ENCODE measurements at regions not wholly inside any gene's neighbourhood (a gene's known extent, or its start where the extent isn't known, plus 50 kb on each side); places are given as distances from the start of the nearest gene placed in this dataset.
A peak's percentile ranks its signal among the peaks of the same experiment; 100 is the strongest.
"Not testable (repeated sequence)": the region's sequence is repeated elsewhere in the genome, so short reads cannot be mapped to it uniquely, and the experiment has no call there.

DNA sequence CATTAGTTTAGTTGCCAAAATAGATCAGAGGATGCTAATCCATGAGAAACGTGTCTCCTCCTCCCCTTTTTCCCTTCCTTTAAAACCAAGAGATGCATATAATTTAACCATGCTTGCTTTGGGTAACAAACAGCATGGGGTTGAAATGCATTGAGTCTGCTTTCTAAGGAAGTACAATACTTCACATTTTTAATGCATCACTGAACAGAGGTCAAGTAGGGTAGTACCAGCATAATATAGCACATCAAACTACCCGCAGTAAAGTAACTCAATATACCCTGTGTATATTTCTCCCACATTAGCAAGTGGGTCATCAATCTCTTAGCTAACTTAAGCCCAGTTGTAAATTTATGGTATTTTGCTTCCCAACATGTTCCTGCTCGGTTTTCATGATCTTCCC lies 239.3 kb upstream of the SEMA3C start:
- DNase-seq (ENCODE audit: low read depth), result peak; percentile 34
- no peak overlapping the region for H3K4me3 ChIP-seq (ENCODE audit: low read length)
- TF ChIP-seq, protein P1, sequence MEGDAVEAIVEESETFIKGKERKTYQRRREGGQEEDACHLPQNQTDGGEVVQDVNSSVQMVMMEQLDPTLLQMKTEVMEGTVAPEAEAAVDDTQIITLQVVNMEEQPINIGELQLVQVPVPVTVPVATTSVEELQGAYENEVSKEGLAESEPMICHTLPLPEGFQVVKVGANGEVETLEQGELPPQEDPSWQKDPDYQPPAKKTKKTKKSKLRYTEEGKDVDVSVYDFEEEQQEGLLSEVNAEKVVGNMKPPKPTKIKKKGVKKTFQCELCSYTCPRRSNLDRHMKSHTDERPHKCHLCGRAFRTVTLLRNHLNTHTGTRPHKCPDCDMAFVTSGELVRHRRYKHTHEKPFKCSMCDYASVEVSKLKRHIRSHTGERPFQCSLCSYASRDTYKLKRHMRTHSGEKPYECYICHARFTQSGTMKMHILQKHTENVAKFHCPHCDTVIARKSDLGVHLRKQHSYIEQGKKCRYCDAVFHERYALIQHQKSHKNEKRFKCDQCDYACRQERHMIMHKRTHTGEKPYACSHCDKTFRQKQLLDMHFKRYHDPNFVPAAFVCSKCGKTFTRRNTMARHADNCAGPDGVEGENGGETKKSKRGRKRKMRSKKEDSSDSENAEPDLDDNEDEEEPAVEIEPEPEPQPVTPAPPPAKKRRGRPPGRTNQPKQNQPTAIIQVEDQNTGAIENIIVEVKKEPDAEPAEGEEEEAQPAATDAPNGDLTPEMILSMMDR (conservative IDR thresholded peaks at IDR 0.05; ENCODE audit: low read depth, low read length), result no peak

- no peak for DNase-seq (ENCODE audit: low read depth)
- TF ChIP-seq, protein P1 (conservative IDR thresholded peaks at IDR 0.05; ENCODE audit: low read depth, low read length), result no peak
- H3K4me3 ChIP-seq (ENCODE audit: low read length), result no peak overlapping the region
Measured at GRCh38 chr7:81155654-81156373, 237.0 kb upstream of the SEMA3C start.

GRCh38 chr7:81154565-81154964 lies 235.7 kb upstream of the SEMA3C start:
- DNase-seq (ENCODE audit: low read depth), result no peak
- TF ChIP-seq, protein P1 (conservative IDR thresholded peaks at IDR 0.05; ENCODE audit: low read depth, low read length), result no peak
- no peak overlapping the region for H3K4me3 ChIP-seq (ENCODE audit: low read length)

GRCh38 chr7:81152925-81153324 lies 234.1 kb upstream of the SEMA3C start:
- DNase-seq (ENCODE audit: low read depth); H3K4me3 ChIP-seq (ENCODE audit: low read length): not testable (repeated sequence)

GRCh38 chr7:81150951-81151361 lies 232.1 kb upstream of the SEMA3C start:
- H3K4me3 ChIP-seq (ENCODE audit: low read length), result no peak overlapping the region
- DNase-seq (ENCODE audit: low read depth), result peak; percentile 68
- TF ChIP-seq, protein P1 (conservative IDR thresholded peaks at IDR 0.05; ENCODE audit: low read depth, low read length), result no peak

DNA sequence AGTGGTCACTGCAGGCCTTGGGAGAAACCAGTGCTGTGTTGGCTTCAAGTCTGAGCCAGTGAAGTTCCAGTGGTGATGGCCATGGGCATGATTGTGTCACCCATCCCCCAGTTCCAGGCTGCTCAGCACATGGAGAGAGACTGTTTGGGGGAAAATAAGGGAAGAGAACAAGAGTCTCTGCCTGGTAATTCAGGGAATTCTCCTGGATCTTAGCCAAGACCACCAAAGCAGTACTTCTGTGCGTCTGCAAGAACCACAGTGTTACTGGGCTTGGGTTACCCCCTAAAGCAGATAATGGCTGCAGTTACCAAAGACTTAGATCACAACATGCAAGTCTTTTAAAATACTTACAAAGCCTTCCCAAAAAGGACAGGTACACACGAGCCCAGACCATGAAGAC lies 225.0 kb upstream of the SEMA3C start:
- no peak overlapping the region for H3K4me3 ChIP-seq (ENCODE audit: low read length)
- TF ChIP-seq, protein P1 (conservative IDR thresholded peaks at IDR 0.05; ENCODE audit: low read depth, low read length), result no peak
- DNase-seq (ENCODE audit: low read depth), result no peak

- not testable (repeated sequence) for H3K4me3 ChIP-seq (ENCODE audit: low read length); DNase-seq (ENCODE audit: low read depth)
Measured at GRCh38 chr7:81141257-81142205, 222.7 kb upstream of the SEMA3C start.

- DNase-seq (ENCODE audit: low read depth), result no peak
- TF ChIP-seq, protein P1 (conservative IDR thresholded peaks at IDR 0.05; ENCODE audit: low read depth, low read length), result no peak
- H3K4me3 ChIP-seq (ENCODE audit: low read length), result no peak overlapping the region
Measured at GRCh38 chr7:81140775-81141174, 221.9 kb upstream of the SEMA3C start.

Measured in retinal pigment epithelial cell (primary cell).